Astrocyte (in vitro differentiated cells and primary cell): ENCODE measurements at regions not wholly inside any gene's neighbourhood (a gene's known extent, or its start where the extent isn't known, plus 50 kb on each side); places are given as distances from the start of the nearest gene placed in this dataset.
A peak's percentile ranks its signal among the peaks of the same experiment; 100 is the strongest.

Source experiments
- DNase-seq: peaks from one replicate; pipeline ENCODE4 v3.0.0-alpha.2; 2010; ENCODE audit warnings: low read depth
- FAIRE-seq: peaks from 2 replicates; lab custom pipeline; 2011; peaks lifted over from hg19 to GRCh38; lab: Jason Lieb, UNC
- H2AFZ ChIP-seq: 2 replicates; pipeline ENCODE4 v1.6.0; 2012; ENCODE audit warnings: low read depth, low read length, inconsistent platforms
- H3K27ac ChIP-seq: 2 replicates; pipeline ENCODE4 v1.5.1; 2011; ENCODE audit warnings: low read depth, low read length, inconsistent platforms
- H3K27me3 ChIP-seq: 2 replicates; pipeline ENCODE4 v1.6.0; 2011; ENCODE audit warnings: low read length, inconsistent platforms; ENCODE audit not compliant: insufficient read depth
- H3K36me3 ChIP-seq: 2 replicates; pipeline ENCODE4 v1.5.1; 2011; ENCODE audit warnings: low read length, inconsistent platforms; ENCODE audit not compliant: insufficient read depth
- H3K4me1 ChIP-seq: 2 replicates; pipeline ENCODE4 v1.5.1; 2011; ENCODE audit warnings: low read length, inconsistent platforms; ENCODE audit not compliant: insufficient read depth
- H3K4me2 ChIP-seq: 2 replicates; pipeline ENCODE4 v1.6.0; 2012; ENCODE audit warnings: low read length, inconsistent platforms
- H3K4me3 ChIP-seq: 2 replicates; pipeline ENCODE4 v1.5.1; 2011; ENCODE audit warnings: low read depth, mild to moderate bottlenecking, low read length, inconsistent platforms; ENCODE audit not compliant: insufficient read depth
- H3K79me2 ChIP-seq: 2 replicates; pipeline ENCODE4 v1.6.0; 2012; ENCODE audit warnings: mild to moderate bottlenecking, low read length, inconsistent platforms; ENCODE audit not compliant: insufficient read depth
- H3K9ac ChIP-seq: 2 replicates; pipeline ENCODE4 v1.6.0; 2012; ENCODE audit warnings: mild to moderate bottlenecking, low read length, inconsistent platforms
- H3K9me3 ChIP-seq: 2 replicates; pipeline ENCODE4 v1.5.1; 2012; ENCODE audit warnings: low read depth, mild to moderate bottlenecking, low read length, inconsistent platforms; ENCODE audit not compliant: insufficient read depth
- H4K20me1 ChIP-seq: 2 replicates; pipeline ENCODE4 v1.6.0; 2012; ENCODE audit warnings: low read length, inconsistent platforms; ENCODE audit not compliant: insufficient read depth
- H3K27ac Mint-ChIP-seq: one replicate; pipeline ENCODE4 v1.8.0; 2021; ENCODE audit warnings: mild to moderate bottlenecking, mixed read lengths; ENCODE audit not compliant: unreplicated experiment
- H3K27me3 Mint-ChIP-seq: one replicate; pipeline ENCODE4 v1.8.0; 2021; ENCODE audit warnings: low read depth, mixed read lengths; ENCODE audit not compliant: unreplicated experiment
- H3K36me3 Mint-ChIP-seq: one replicate; pipeline ENCODE4 v1.8.0; 2021; ENCODE audit warnings: low read depth, mixed read lengths; ENCODE audit not compliant: unreplicated experiment
- H3K4me1 Mint-ChIP-seq: one replicate; pipeline ENCODE4 v1.8.0; 2021; ENCODE audit warnings: low read depth, mixed read lengths; ENCODE audit not compliant: unreplicated experiment
- H3K4me3 Mint-ChIP-seq: one replicate; pipeline ENCODE4 v1.8.0; 2021; ENCODE audit warnings: mild to moderate bottlenecking, moderate library complexity, mixed read lengths; ENCODE audit not compliant: unreplicated experiment
- H3K9me3 Mint-ChIP-seq: one replicate; pipeline ENCODE4 v1.8.0; 2021; ENCODE audit warnings: mild to moderate bottlenecking, mixed read lengths; ENCODE audit not compliant: unreplicated experiment
- CTCF ChIP-seq: IDR thresholded peaks from 2 replicates; pipeline ENCODE4 v1.5.1; 2011; ENCODE audit warnings: low read depth, mild to moderate bottlenecking, inconsistent platforms, low read length, moderate library complexity; ENCODE audit not compliant: insufficient read depth
- EZH2 ChIP-seq: IDR thresholded peaks from 2 replicates; pipeline ENCODE4 v1.6.1; 2012; ENCODE audit warnings: mild to moderate bottlenecking, low read length, inconsistent platforms; ENCODE audit not compliant: insufficient read depth

DNA sequence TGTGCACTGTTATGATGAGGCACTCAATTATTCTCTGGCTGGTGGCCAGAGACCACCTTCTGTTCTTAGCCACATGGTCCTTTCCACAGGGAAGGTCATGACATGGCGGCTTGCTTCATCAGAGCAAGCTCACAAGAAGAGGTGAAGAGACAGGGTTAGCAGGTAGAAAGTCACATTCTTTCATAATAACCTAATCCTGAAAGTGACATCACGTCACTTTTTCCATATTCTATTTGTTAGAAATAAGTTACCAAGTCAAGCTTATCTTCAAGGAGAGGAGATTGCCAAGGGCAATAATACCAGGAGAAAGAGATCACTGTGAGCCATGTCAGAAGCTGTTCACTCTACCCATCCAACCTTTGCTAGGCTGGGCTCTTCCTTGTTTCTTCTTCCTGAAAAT is 139.4 kb downstream of the OSR1 start:
- DNase-seq: peak; percentile 13
- no peak for FAIRE-seq
- H3K9me3 ChIP-seq: no peaks in the 10 kb centered on the region
- Mint-ChIP-seq H3K9me3 (no peaks in the 10 kb centered on the region), H3K4me3 (no peak overlapping the region), H3K36me3 (no peaks in the 10 kb centered on the region), H3K27me3 (peaks cover 8% of the 10 kb centered on the region), H3K4me1 (no peaks in the 10 kb centered on the region), H3K27ac (no peak overlapping the region)
- H3K4me2 ChIP-seq: no peak overlapping the region
- H3K4me1 ChIP-seq: no peaks in the 10 kb centered on the region
- H3K9ac ChIP-seq: no peak overlapping the region
- no peak overlapping the region for H3K27ac ChIP-seq
- no peak overlapping the region for H3K4me3 ChIP-seq
- H3K36me3 ChIP-seq: no peaks in the 10 kb centered on the region
- no peaks in the 10 kb centered on the region for H4K20me1 ChIP-seq
- TF ChIP-seq CTCF: no peak
- no peak for TF ChIP-seq EZH2
- no peaks in the 10 kb centered on the region for H3K27me3 ChIP-seq
- no peaks in the 10 kb centered on the region for H3K79me2 ChIP-seq
- no peak overlapping the region for H2AFZ ChIP-seq

- Histone ChIP-seq H3K27ac (no peak overlapping the region), H3K9me3 (no peaks in the 10 kb centered on the region), H3K36me3 (no peaks in the 10 kb centered on the region), H3K27me3 (no peaks in the 10 kb centered on the region), H2AFZ (no peak overlapping the region), H3K79me2 (no peaks in the 10 kb centered on the region), H4K20me1 (no peaks in the 10 kb centered on the region), H3K9ac (no peak overlapping the region), H3K4me1 (no peaks in the 10 kb centered on the region), H3K4me3 (no peak overlapping the region), H3K4me2 (no peak overlapping the region)
- TF ChIP-seq EZH2: no peak
- TF ChIP-seq CTCF: no peak
- FAIRE-seq: no peak
- DNase-seq: no peak
- Mint-ChIP-seq H3K4me3 (no peak overlapping the region), H3K27me3 (peaks cover 10% of the 10 kb centered on the region), H3K27ac (no peak overlapping the region), H3K4me1 (no peaks in the 10 kb centered on the region), H3K36me3 (no peaks in the 10 kb centered on the region), H3K9me3 (no peaks in the 10 kb centered on the region)
These were observed 140.3 kb downstream of the OSR1 start for GRCh38 chr2:19218166-19218565.

DNA sequence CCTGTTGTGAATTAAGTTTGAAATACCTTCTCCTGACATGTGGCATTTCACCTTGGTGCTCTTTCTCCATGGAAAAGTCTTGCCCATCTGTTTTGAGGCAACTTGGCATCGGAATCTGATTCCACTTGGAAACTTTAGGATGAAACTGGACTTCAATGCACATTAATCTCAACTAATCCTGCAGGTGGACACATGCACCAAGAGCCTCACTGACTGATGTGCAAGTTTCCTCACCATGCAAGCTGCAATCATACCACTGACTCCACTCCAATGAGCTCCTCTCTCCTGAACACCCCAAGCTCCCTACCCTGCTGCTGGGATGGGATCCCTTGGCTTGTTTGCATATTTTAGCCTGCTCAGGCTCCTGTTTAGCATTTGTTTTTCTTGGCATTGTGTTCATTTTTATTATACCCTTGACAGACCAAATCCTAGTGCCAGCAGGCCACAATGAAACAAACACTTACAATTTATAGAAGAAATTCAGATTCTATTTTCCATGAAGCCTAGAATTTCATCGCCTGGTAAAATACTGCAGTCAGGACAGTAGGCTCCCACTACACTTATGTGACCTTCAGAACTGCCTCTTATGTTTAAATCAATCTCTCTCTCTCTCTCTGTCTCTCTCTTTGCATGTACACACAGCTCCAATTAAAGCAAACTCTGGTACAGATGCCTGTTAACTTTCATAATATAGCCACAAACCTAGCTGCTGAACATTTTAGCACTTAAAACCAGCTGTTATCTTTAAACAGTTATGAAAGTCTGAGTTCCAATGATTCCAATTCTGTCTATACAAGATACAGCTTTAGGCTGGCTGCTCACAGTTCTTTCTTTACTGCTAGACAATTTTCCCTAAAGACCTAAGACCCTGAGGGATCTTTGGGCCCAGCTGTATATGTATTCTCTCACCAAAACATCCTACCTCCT is 141.5 kb downstream of the OSR1 start:
- no peak for FAIRE-seq
- Histone ChIP-seq H3K79me2 (no peaks in the 10 kb centered on the region), H3K27me3 (no peaks in the 10 kb centered on the region), H3K9me3 (no peaks in the 10 kb centered on the region), H3K27ac (no peak overlapping the region), H3K4me2 (no peak overlapping the region), H3K9ac (no peak overlapping the region), H3K4me3 (no peak overlapping the region), H3K36me3 (no peaks in the 10 kb centered on the region), H4K20me1 (no peaks in the 10 kb centered on the region), H2AFZ (no peak overlapping the region), H3K4me1 (no peaks in the 10 kb centered on the region)
- Mint-ChIP-seq H3K36me3 (no peaks in the 10 kb centered on the region), H3K27ac (no peak overlapping the region), H3K4me3 (no peak overlapping the region), H3K4me1 (no peaks in the 10 kb centered on the region), H3K9me3 (no peaks in the 10 kb centered on the region), H3K27me3 (peaks cover 14% of the 10 kb centered on the region)
- DNase-seq: no peak
- TF ChIP-seq EZH2 (no peak), CTCF (no peak)
